MCF 10A (cell line): ENCODE measurements at regions not wholly inside any gene's neighbourhood (a gene's known extent, or its start where the extent isn't known, plus 50 kb on each side); places are given as distances from the start of the nearest gene placed in this dataset.
"Not testable (repeated sequence)": the region's sequence is repeated elsewhere in the genome, so short reads cannot be mapped to it uniquely, and the experiment has no call there.

Experiments
- BruUV-seq: library from RNA; stranded (reverse); fragments of 400-500 nt; replicated peaks from 2 replicates; lab custom pipeline; 2021; lab: Mats Ljungman, UMichigan
- CTCF ChIA-PET: fragments of 300-600 bp; sonication (Branson Sonifier 250); formaldehyde crosslinking; extraction: SDS; loops from one replicate; lab custom pipeline; 2021; ENCODE audit warnings: antibody characterized with exemption, inconsistent platforms; lab: Yijun Ruan, JAX
- POLR2A ChIA-PET: fragments of 300-600, 350-650 bp; sonication (Branson Sonifier 250); formaldehyde crosslinking; extraction: SDS; loops from one replicate; lab custom pipeline; 2020; ENCODE audit warnings: antibody characterized with exemption, inconsistent platforms; lab: Yijun Ruan, JAX
- DNase-seq: peaks from one replicate; pipeline ENCODE4 v3.0.0-alpha.2; 2018; ENCODE audit not compliant: unreplicated experiment
- H3K27ac Mint-ChIP-seq: one replicate; pipeline ENCODE4 v1.8.0; 2022; ENCODE audit warnings: mild to moderate bottlenecking, low read depth, mixed read lengths; ENCODE audit not compliant: unreplicated experiment
- H3K27me3 Mint-ChIP-seq: one replicate; pipeline ENCODE4 v1.8.0; 2022; ENCODE audit warnings: mixed read lengths; ENCODE audit not compliant: insufficient read depth, unreplicated experiment
- H3K36me3 Mint-ChIP-seq: one replicate; pipeline ENCODE4 v1.8.0; 2022; ENCODE audit warnings: mild to moderate bottlenecking, moderate library complexity, mixed read lengths; ENCODE audit not compliant: insufficient read depth, unreplicated experiment
- H3K4me1 Mint-ChIP-seq: one replicate; pipeline ENCODE4 v1.8.0; 2022; ENCODE audit warnings: mixed read lengths; ENCODE audit not compliant: insufficient read depth, unreplicated experiment
- H3K4me3 Mint-ChIP-seq: one replicate; pipeline ENCODE4 v1.8.0; 2022; ENCODE audit warnings: mild to moderate bottlenecking, moderate library complexity, mixed read lengths; ENCODE audit not compliant: unreplicated experiment
- H3K9me3 Mint-ChIP-seq: one replicate; pipeline ENCODE4 v1.8.0; 2022; ENCODE audit warnings: mixed read lengths; ENCODE audit not compliant: unreplicated experiment
- CTCF ChIP-seq: fragments of 200-600 bp; IDR thresholded peaks from one replicate; pipeline ENCODE4 v1.8.0; 2022; ENCODE audit warnings: antibody characterized with exemption, mild to moderate bottlenecking; ENCODE audit not compliant: unreplicated experiment
- intact Hi-C: fragments of 100-400 bp; cut with micrococcal nuclease; formaldehyde crosslinking; loops from 2 replicates; pipeline ENCODE4 v1.14.1; 2022

DNA sequence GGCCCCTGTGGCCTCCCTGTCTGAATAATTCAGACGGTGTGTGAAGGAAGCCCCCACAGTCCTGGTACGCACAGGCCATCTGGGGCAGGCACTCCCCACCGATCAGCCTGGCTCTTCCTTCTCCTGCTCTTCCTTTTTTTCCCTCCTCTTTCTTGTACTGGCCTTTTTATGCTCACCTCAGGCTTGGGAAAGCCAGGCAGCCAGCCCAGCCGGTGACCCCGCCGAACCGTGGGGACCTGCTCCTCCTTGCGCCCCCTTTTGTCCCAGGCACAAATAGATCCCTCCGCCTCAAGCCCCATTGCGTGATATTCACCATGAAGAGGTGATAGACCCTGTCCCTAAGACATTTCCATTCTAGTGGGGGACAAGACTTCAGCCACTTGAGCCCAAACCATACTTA, 80.2 kb upstream of the BRD7 start:
- H3K27me3 Mint-ChIP-seq: peaks cover 11% of the 10 kb centered on the region
- TF ChIP-seq CTCF: no peak
- H3K9me3 Mint-ChIP-seq: no peaks in the 10 kb centered on the region
- intact Hi-C loops: no loop called here
- CTCF ChIA-PET: no interaction called here
- no peak overlapping the region for H3K27ac Mint-ChIP-seq
- POLR2A ChIA-PET: no interaction called here
- no TSS peak for BruUV-seq
- no peaks in the 10 kb centered on the region for H3K4me1 Mint-ChIP-seq
- DNase-seq: no peak
- H3K4me3 Mint-ChIP-seq: no peak overlapping the region
- H3K36me3 Mint-ChIP-seq: no peaks in the 10 kb centered on the region

- Mint-ChIP-seq H3K27me3 (peaks cover 11% of the 10 kb centered on the region), H3K27ac (no peak overlapping the region), H3K36me3 (no peaks in the 10 kb centered on the region), H3K4me1 (no peaks in the 10 kb centered on the region), H3K9me3 (no peaks in the 10 kb centered on the region), H3K4me3 (no peak overlapping the region)
- no peak for TF ChIP-seq CTCF
- CTCF ChIA-PET: no interaction called here
- POLR2A ChIA-PET: no interaction called here
- BruUV-seq: no TSS peak
- intact Hi-C loops: no loop called here
- peak; percentile 15 for DNase-seq
Observed at GRCh38 chr16:50448522-50448921, 79.7 kb upstream of the BRD7 start.

GRCh38 chr16:50447386-50447785, 78.6 kb upstream of the BRD7 start:
- BruUV-seq, H3K36me3 Mint-ChIP-seq, H3K27ac Mint-ChIP-seq, POLR2A ChIA-PET, DNase-seq, H3K9me3 Mint-ChIP-seq, H3K4me1 Mint-ChIP-seq, H3K4me3 Mint-ChIP-seq, intact Hi-C loops: not testable (repeated sequence)
- CTCF ChIA-PET: interaction anchor here (1.1 kb wide), 1 partner anchor 90 kb away, joined by 3 read pairs; no protein-coding TSS in a partner anchor
- peaks cover 11% of the 10 kb centered on the region for H3K27me3 Mint-ChIP-seq

GRCh38 chr16:50446861-50447260, 78.1 kb upstream of the BRD7 start:
- intact Hi-C loops: no loop called here
- peaks cover 5% of the 10 kb centered on the region for H3K9me3 Mint-ChIP-seq
- ChIA-PET CTCF (interaction anchor here (0.7 to 1.1 kb wide), 2 partner anchors 42 to 90 kb away, joined by 3 to 5 read pairs; no protein-coding TSS in a partner anchor), POLR2A (interaction anchor here (0.6 kb wide), 1 partner anchor 86 kb away, joined by 3 read pairs; no protein-coding TSS in a partner anchor)
- H3K4me1 Mint-ChIP-seq: no peaks in the 10 kb centered on the region
- H3K4me3 Mint-ChIP-seq: no peak overlapping the region
- H3K27me3 Mint-ChIP-seq: peaks cover 11% of the 10 kb centered on the region
- DNase-seq: no peak
- H3K27ac Mint-ChIP-seq: no peak overlapping the region
- TF ChIP-seq CTCF: no peak
- peaks cover 4% of the 10 kb centered on the region for H3K36me3 Mint-ChIP-seq
- BruUV-seq: no TSS peak
